Naive thymus-derived CD4-positive, alpha-beta T cell (primary cell): ENCODE measurements at regions not wholly inside any gene's neighbourhood (a gene's known extent, or its start where the extent isn't known, plus 50 kb on each side); places are given as distances from the start of the nearest gene placed in this dataset.
"Not testable (repeated sequence)": the region's sequence is repeated elsewhere in the genome, so short reads cannot be mapped to it uniquely, and the experiment has no call there.

Source experiments
- ATAC-seq: fragments of 150-1000 bp; cut with Tn5 transposase; 2 replicates; pipeline ENCODE4 v1.10.0; 2021; ENCODE audit warnings: mild to moderate bottlenecking, moderate library complexity
- CTCF ChIA-PET: fragments of 350-600 bp; sonication (Branson Sonifier 250); formaldehyde crosslinking; loops from one replicate; lab custom pipeline; 2021; ENCODE audit warnings: antibody characterized with exemption; lab: Charles Lee
- POLR2A ChIA-PET: fragments of 350-600 bp; sonication (Branson Sonifier 250); formaldehyde crosslinking; loops from one replicate; lab custom pipeline; 2021; ENCODE audit warnings: antibody characterized with exemption, inconsistent platforms; lab: Charles Lee
- DNase-seq, 9 donors: peaks; one replicate each; pipeline versions ENCODE4 v3.0.0 to v3.0.0-alpha.2; 2020 to 2022; ENCODE audit warnings: mixed read lengths in 1 of 9
- H3K27ac ChIP-seq: one replicate; pipeline ENCODE4 v1.7.0; 2013; ENCODE audit warnings: mild to moderate bottlenecking, low read depth, low read length, moderate library complexity
- H3K27me3 ChIP-seq, 2 donors: one replicate each; pipeline ENCODE4 v1.7.0; 2013; ENCODE audit warnings: low read length in 2 of 2, mild to moderate bottlenecking in 2 of 2, moderate library complexity in 2 of 2; ENCODE audit not compliant: control insufficient read depth in 2 of 2, insufficient read depth in 2 of 2
- H3K36me3 ChIP-seq, 3 experiments: 1 replicate in 2 of 3; 2 replicates in 1 of 3; pipeline ENCODE4 v1.7.0; 2013; ENCODE audit warnings: low read length in 3 of 3, mild to moderate bottlenecking in 3 of 3, moderate library complexity in 1 of 3; ENCODE audit not compliant: insufficient read depth in 3 of 3, control insufficient read depth in 2 of 3
- H3K4me1 ChIP-seq, 2 donors: one replicate each; pipeline ENCODE4 v1.7.0; 2013; ENCODE audit warnings: low read length in 2 of 2, mild to moderate bottlenecking in 2 of 2, moderate library complexity in 1 of 2; ENCODE audit not compliant: control insufficient read depth in 2 of 2, insufficient read depth in 2 of 2
- H3K4me3 ChIP-seq: 2 replicates; pipeline ENCODE4 v1.7.0; 2013; ENCODE audit warnings: mild to moderate bottlenecking, low read length
- H3K9me3 ChIP-seq, 3 experiments: 1 replicate in 2 of 3; 2 replicates in 1 of 3; pipeline ENCODE4 v1.7.0; 2013; ENCODE audit warnings: low read length in 3 of 3; ENCODE audit not compliant: control insufficient read depth in 2 of 3
- H3K27ac Mint-ChIP-seq, 9 donors: one replicate each; pipeline ENCODE4 v1.8.0; 2020 to 2022; ENCODE audit warnings: mixed read lengths in 9 of 9, mild to moderate bottlenecking in 8 of 9, moderate library complexity in 5 of 9, inconsistent platforms in 2 of 9
- H3K27me3 Mint-ChIP-seq, 5 donors: one replicate each; pipeline ENCODE4 v1.8.0; 2021 to 2022; ENCODE audit warnings: mixed read lengths in 5 of 5, mild to moderate bottlenecking in 1 of 5
- H3K36me3 Mint-ChIP-seq, 5 donors: one replicate each; pipeline ENCODE4 v1.8.0; 2020 to 2022; ENCODE audit warnings: mixed read lengths in 5 of 5, mild to moderate bottlenecking in 3 of 5, inconsistent platforms in 1 of 5
- H3K4me1 Mint-ChIP-seq, 7 donors: one replicate each; pipeline ENCODE4 v1.8.0; 2020 to 2022; ENCODE audit warnings: mixed read lengths in 7 of 7, mild to moderate bottlenecking in 3 of 7, inconsistent platforms in 1 of 7
- H3K4me3 Mint-ChIP-seq, 10 donors: one replicate each; pipeline ENCODE4 v1.8.0; 2020 to 2022; ENCODE audit warnings: mild to moderate bottlenecking in 10 of 10, mixed read lengths in 10 of 10, moderate library complexity in 6 of 10, inconsistent platforms in 2 of 10
- H3K9me3 Mint-ChIP-seq, 11 donors: one replicate each; pipeline ENCODE4 v1.8.0; 2020 to 2022; ENCODE audit warnings: mixed read lengths in 11 of 11, mild to moderate bottlenecking in 4 of 11, inconsistent platforms in 1 of 11, moderate library complexity in 1 of 11
- intact Hi-C, 2 donors: fragments of 100-400 bp; cut with micrococcal nuclease; formaldehyde crosslinking; loops; one replicate each; pipeline ENCODE4 v1.15.1; 2023

DNA sequence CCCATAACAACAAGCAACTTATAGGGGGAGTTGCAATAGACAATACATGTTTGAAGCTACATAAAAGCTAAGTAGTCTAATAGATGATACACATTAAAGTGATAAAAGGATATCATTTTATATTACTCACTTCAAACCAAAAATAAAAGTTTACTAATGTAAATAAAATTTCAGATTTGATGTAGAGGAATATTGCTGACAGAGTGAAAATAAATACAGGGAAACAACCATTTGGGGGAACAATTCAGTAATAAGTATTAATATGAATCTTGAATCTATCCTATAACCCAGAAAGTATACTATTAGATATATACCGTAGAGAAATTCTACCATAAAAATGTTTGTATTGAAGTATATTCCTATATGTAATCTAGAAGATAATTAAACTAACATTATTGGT, 1248.9 kb upstream of the EPHA6 start:
- H3K27me3 ChIP-seq, result no peaks in the 10 kb centered on the region
- Mint-ChIP-seq H3K27ac (no peak overlapping the region), H3K36me3 (no peaks in the 10 kb centered on the region), H3K4me1 (no peaks in the 10 kb centered on the region), H3K9me3 (peaks cover 0 to 28% (median 12%) of the 10 kb centered on the region in 11 donors), H3K27me3 (no peaks in the 10 kb centered on the region), H3K4me3 (no peak overlapping the region)
- POLR2A ChIA-PET, result no interaction called here
- intact Hi-C loops, result no loop called here
- H3K36me3 ChIP-seq, result no peaks in the 10 kb centered on the region
- H3K4me3 ChIP-seq, result no peak overlapping the region
- CTCF ChIA-PET, result no interaction called here
- H3K27ac ChIP-seq, result no peak overlapping the region
- no peaks in the 10 kb centered on the region for H3K4me1 ChIP-seq
- no peak for DNase-seq
- ATAC-seq, result no peak
- no peaks in the 10 kb centered on the region for H3K9me3 ChIP-seq

DNA sequence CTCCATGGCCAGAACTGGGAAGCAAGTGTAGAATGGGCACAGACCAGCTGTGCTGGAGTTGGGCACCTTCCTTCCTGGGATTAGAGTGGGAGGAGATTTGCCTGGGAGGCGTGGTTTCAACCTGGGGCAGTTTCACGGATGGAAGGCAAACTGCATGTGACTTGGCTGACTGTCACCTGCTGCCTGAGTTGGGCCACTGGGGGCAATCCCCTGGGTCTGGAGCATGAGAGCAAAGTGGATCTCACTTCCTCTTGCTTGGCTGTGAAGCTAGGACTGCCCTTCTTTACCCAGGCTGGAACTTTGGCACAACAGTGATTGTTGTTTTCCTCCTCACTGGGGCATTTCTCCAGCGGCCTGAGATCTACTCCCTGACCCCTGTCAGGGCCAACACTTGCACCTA, 1247.0 kb upstream of the EPHA6 start:
- no peak overlapping the region for H3K4me3 Mint-ChIP-seq

DNA sequence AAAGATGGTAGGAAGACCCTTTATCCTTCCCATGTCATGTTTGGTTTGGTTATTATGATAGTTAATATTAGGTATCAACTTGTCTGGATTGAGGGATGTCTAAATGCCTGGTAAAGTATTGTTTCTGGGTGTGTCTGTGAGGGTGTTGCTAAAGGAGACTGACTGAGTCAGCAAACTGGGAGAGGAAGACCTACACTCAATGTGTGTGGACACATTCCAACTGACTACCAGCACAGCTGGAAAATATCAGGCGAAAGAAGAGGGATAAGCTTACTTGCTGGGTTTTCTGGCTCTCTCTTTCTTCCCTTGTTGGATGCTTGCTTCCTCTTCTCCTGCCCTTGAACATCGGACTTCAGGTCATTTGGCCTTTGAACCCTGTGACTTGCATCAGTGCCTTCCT, 1227.6 kb upstream of the EPHA6 start:
- Histone ChIP-seq H3K27me3 (no peaks in the 10 kb centered on the region), H3K9me3 (no peaks in the 10 kb centered on the region), H3K36me3 (no peaks in the 10 kb centered on the region), H3K4me1 (no peaks in the 10 kb centered on the region), H3K4me3 (no peak overlapping the region), H3K27ac (no peak overlapping the region)
- ChIA-PET POLR2A (no interaction called here), CTCF (no interaction called here)
- Mint-ChIP-seq H3K27me3 (no peaks in the 10 kb centered on the region), H3K9me3 (peaks cover 0 to 9% (median 3%) of the 10 kb centered on the region in 11 donors), H3K27ac (no peak overlapping the region), H3K36me3 (no peaks in the 10 kb centered on the region), H3K4me3 (no peak overlapping the region), H3K4me1 (peaks cover 0 to 2% (median 0%) of the 10 kb centered on the region in 7 donors)
- no peak for DNase-seq
- ATAC-seq, result no peak
- intact Hi-C loops, result no loop called here

More for the DNA sequence above, 1247.0 kb upstream of the EPHA6 start:
- no peak overlapping the region for H3K4me3 ChIP-seq
- ATAC-seq (no peak), DNase-seq (no peak)
- H3K4me1 ChIP-seq, result no peaks in the 10 kb centered on the region
- Mint-ChIP-seq H3K36me3 (no peaks in the 10 kb centered on the region), H3K9me3 (peaks cover 0 to 28% (median 12%) of the 10 kb centered on the region in 11 donors), H3K27me3 (no peaks in the 10 kb centered on the region), H3K4me1 (no peaks in the 10 kb centered on the region), H3K27ac (no peak overlapping the region)
- no peak overlapping the region for H3K27ac ChIP-seq
- ChIA-PET POLR2A (no interaction called here), CTCF (no interaction called here)
- no peaks in the 10 kb centered on the region for H3K27me3 ChIP-seq
- intact Hi-C loops, result no loop called here
- no peaks in the 10 kb centered on the region for H3K9me3 ChIP-seq
- H3K36me3 ChIP-seq, result no peaks in the 10 kb centered on the region

DNA sequence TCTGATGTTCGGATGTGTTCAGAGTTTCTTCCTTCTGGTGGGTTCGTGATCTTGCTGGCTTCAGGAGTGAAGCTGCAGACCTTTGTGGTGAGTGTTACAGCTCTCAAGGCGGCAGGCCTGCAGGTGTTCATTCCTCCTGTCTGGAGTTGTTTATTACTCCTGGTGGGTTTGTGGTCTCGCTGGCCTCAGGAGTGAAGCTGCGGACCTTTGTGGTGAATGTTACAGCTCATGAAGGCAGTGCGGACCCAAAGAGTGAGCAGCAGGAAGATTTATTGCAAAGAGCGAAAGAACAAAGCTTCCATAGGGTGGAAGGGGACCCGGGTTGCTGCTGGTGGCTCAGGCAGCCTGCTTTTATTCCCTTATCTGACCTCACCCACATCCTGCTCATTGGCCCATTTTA, 1226.8 kb upstream of the EPHA6 start:
- H3K36me3 ChIP-seq, DNase-seq, H3K4me1 Mint-ChIP-seq, H3K4me3 ChIP-seq, ATAC-seq, H3K27ac ChIP-seq, H3K27me3 ChIP-seq, H3K9me3 ChIP-seq, intact Hi-C loops, H3K36me3 Mint-ChIP-seq, CTCF ChIA-PET, H3K4me3 Mint-ChIP-seq, H3K27me3 Mint-ChIP-seq, POLR2A ChIA-PET, H3K4me1 ChIP-seq: not testable (repeated sequence)
- H3K27ac Mint-ChIP-seq, result peak overlapping the region in 1 of 9 donors; percentile 5
- peaks cover 0 to 12% (median 3%) of the 10 kb centered on the region in 11 donors for H3K9me3 Mint-ChIP-seq

DNA sequence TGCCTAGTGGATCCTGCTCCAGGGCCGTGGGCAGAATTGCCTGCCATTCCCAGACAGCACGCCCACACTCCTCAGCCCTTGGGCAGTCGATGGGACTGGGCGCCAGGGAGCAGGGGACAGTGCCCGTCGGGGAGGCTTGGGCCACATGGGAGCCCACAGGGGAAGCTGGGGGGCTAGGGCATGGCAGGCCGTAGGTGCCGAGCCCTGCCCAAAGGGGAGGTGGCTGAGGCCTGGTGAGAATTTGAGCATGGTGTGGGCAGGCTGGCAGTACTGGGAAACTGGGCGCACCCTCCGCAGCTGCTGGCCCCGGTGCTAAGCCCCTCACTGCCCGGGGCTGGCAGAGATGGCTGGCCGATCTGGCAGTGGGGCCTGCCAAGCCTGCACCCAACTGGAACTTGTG, 1225.9 kb upstream of the EPHA6 start:
- ChIA-PET POLR2A (no interaction called here), CTCF (no interaction called here)
- intact Hi-C loops, result no loop called here
- no peak overlapping the region for H3K27ac Mint-ChIP-seq
- no peak overlapping the region for H3K4me3 Mint-ChIP-seq
- no peaks in the 10 kb centered on the region for H3K27me3 ChIP-seq
- H3K27me3 Mint-ChIP-seq, result no peaks in the 10 kb centered on the region
- H3K4me1 ChIP-seq, result no peaks in the 10 kb centered on the region
- peaks cover 0 to 2% (median 0%) of the 10 kb centered on the region in 7 donors for H3K4me1 Mint-ChIP-seq
- H3K36me3 ChIP-seq, result no peaks in the 10 kb centered on the region
- H3K9me3 ChIP-seq, result no peaks in the 10 kb centered on the region
- ATAC-seq (no peak), DNase-seq (no peak)
- H3K36me3 Mint-ChIP-seq, result no peaks in the 10 kb centered on the region
- H3K4me3 ChIP-seq, result no peak overlapping the region
- no peak overlapping the region for H3K27ac ChIP-seq
- peaks cover 0 to 20% (median 4%) of the 10 kb centered on the region in 11 donors for H3K9me3 Mint-ChIP-seq

DNA sequence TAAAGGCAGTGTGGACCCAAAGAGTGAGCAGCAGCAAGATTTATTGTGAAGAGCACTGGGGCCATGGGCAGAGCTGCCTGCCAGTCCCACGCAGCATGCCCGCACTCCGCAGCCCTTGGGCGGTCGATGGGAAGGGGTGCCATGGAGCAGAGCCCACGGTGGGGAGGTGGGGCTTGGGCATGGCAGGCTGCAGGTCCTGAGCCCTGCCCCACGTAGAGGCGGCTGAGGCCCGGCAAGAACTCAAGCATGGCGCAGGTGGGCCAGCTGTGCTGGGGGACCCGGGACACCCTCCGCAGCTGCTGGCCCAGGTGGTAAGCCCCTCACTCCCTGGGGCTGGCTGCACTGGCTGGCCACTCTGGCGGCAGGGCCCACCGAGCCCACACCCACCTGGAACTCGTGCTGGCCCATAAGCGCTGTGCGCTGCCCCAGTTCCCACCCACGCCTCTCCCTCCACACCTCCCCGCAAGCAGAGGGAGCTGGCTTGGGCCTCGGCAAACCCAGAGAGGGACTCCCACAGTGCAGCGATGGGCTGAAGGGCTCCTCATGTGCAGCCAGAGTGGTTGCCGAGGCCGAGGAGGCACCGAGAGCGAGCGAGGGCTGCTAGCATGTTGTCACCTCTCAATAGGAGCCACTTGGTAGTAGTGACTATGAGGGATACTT, 1218.8 kb upstream of the EPHA6 start:
- POLR2A ChIA-PET, result no interaction called here
- CTCF ChIA-PET, result no interaction called here
- Histone ChIP-seq H3K9me3 (no peaks in the 10 kb centered on the region), H3K4me3 (no peak overlapping the region), H3K4me1 (no peaks in the 10 kb centered on the region), H3K36me3 (no peaks in the 10 kb centered on the region), H3K27me3 (no peaks in the 10 kb centered on the region), H3K27ac (no peak overlapping the region)
- DNase-seq (no peak), ATAC-seq (no peak)
- Mint-ChIP-seq H3K27me3 (no peaks in the 10 kb centered on the region), H3K9me3 (peaks cover 0 to 23% (median 5%) of the 10 kb centered on the region in 11 donors), H3K36me3 (no peaks in the 10 kb centered on the region), H3K27ac (no peak overlapping the region), H3K4me1 (no peaks in the 10 kb centered on the region), H3K4me3 (no peak overlapping the region)
- intact Hi-C loops, result no loop called here

DNA sequence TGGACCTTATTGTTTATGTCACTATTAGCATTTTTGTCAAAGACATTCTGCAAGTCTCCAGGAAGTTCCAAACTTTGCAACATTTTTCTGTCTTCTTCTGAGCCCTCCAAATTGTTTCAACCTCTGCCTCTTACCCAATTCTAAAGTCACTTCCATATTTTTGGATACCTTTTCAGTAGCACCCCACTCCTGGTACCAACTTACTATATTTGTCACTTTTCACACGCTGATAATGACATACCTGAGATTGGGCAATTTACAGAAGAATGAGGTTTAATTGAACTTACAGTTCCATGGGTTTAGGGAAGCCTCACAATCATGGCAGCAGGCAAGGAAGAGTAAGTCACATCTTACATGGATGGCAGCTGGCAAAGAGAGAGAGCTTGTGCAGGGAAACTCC, 1206.5 kb upstream of the EPHA6 start:
- Mint-ChIP-seq H3K27ac (no peak overlapping the region), H3K27me3 (no peaks in the 10 kb centered on the region), H3K4me3 (no peak overlapping the region), H3K4me1 (no peaks in the 10 kb centered on the region), H3K9me3 (peaks cover 7 to 43% (median 13%) of the 10 kb centered on the region in 11 donors), H3K36me3 (peaks cover 0 to 5% (median 0%) of the 10 kb centered on the region in 5 donors)
- intact Hi-C loops, result no loop called here
- ChIA-PET POLR2A (no interaction called here), CTCF (no interaction called here)
- H3K9me3 ChIP-seq, result peaks cover 0 to 11% (median 0%) of the 10 kb centered on the region in 3 experiments
- H3K36me3 ChIP-seq, result no peaks in the 10 kb centered on the region
- no peaks in the 10 kb centered on the region for H3K27me3 ChIP-seq
- ATAC-seq (no peak), DNase-seq (no peak)
- no peak overlapping the region for H3K27ac ChIP-seq
- no peak overlapping the region for H3K4me3 ChIP-seq
- no peaks in the 10 kb centered on the region for H3K4me1 ChIP-seq
